ENCODE measurements at regions not wholly inside any gene's neighbourhood (a gene's known extent, or its start where the extent isn't known, plus 50 kb on each side); places are given as distances from the start of the nearest gene placed in this dataset.
A peak's percentile ranks its signal among the peaks of the same experiment; 100 is the strongest.

DNA sequence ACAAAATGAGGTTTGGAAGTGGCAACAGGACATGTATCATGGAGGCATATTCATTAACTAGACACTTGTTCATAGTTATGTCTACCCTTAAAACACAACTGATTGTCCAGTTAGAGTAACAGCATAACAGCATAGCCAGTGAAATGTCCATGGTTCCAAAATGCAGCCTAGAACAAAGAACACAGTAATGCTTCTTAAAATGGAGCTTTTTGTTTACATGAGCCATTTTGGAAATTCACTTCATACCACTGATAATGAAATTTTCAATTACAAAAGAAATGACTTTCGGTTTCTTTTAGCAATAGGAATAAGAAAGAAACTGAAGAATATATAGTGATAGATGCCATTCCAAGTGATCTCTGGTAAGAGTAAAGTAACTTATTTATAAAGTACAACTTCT lies 111.1 kb upstream of the DST start:
- no CpG with 5 or more reads among the region's 1 CpG for WGBS (ENCODE audit: extremely low coverage, insufficient coverage, low lambda C conversion rate)
- no peak for DNase-seq
- H2AK5ac ChIP-seq (ENCODE audit: low read length) = no peak overlapping the region
- no peak overlapping the region for H3K4me2 ChIP-seq (ENCODE audit: low read length)
- H3K4me1 ChIP-seq (ENCODE audit: control insufficient read depth, low read depth, low read length) = peaks cover 9% of the 10 kb centered on the region
- H3K4ac ChIP-seq (ENCODE audit: low read depth, low read length) = no peak overlapping the region
- H3K27ac ChIP-seq (ENCODE audit: low read depth, low read length) = no peak overlapping the region
- no peak overlapping the region for H3K9ac ChIP-seq (ENCODE audit: low read length)
- H3K23ac ChIP-seq (ENCODE audit: low read length) = no peak overlapping the region
- H3K56ac ChIP-seq (ENCODE audit: low read length) = no peak overlapping the region
- H3K36me3 ChIP-seq (ENCODE audit: control insufficient read depth, insufficient read depth, low read length) = no peaks in the 10 kb centered on the region
- H3K79me2 ChIP-seq (ENCODE audit: control insufficient read depth, insufficient read depth, low read length) = peaks cover 28% of the 10 kb centered on the region
- H4K5ac ChIP-seq (ENCODE audit: low read length) = no peak overlapping the region
- no peak overlapping the region for H3K4me3 ChIP-seq (ENCODE audit: low read length)
- no peaks in the 10 kb centered on the region for H3K27me3 ChIP-seq (ENCODE audit: insufficient read depth, low read length, poor library complexity)
- H2BK120ac ChIP-seq (ENCODE audit: low read depth, low read length) = no peak overlapping the region
- H2BK5ac ChIP-seq (ENCODE audit: low read length) = no peak overlapping the region
- no peak overlapping the region for H4K8ac ChIP-seq (ENCODE audit: low read depth, low read length)
- H3K18ac ChIP-seq (ENCODE audit: low read length) = no peak overlapping the region
- no peak overlapping the region for H2BK15ac ChIP-seq (replicated peaks; ENCODE audit: low read depth)
- H3K79me1 ChIP-seq (ENCODE audit: low read length) = peaks cover 10% of the 10 kb centered on the region

DNA sequence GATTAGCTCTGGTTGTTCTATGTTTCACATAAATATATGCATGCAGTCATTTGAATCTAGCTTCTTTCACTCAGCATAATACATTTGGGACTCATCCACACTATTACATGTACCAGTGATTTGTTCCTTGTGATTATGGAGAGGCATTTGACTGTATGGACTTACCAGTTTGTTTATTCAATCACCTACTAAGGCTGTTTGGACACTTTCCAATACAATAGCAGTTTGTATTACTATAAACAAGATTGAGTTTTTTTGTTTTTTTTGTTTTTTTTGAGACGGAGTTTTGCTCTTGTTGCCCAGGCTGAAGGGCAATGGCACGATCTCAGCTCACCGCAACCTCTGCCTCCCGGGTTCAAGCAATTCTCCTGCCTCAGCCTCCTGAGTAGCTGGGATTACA lies 109.8 kb upstream of the DST start:
- Histone ChIP-seq H2BK15ac (replicated peaks; ENCODE audit: low read depth) (no peak overlapping the region), H3K79me1 (ENCODE audit: low read length) (peaks cover 8% of the 10 kb centered on the region), H3K27ac (ENCODE audit: low read depth, low read length) (peak overlapping the region; percentile 22), H3K4me2 (ENCODE audit: low read length) (no peak overlapping the region), H2BK120ac (ENCODE audit: low read depth, low read length) (no peak overlapping the region), H2AK5ac (ENCODE audit: low read length) (no peak overlapping the region), H3K4me3 (ENCODE audit: low read length) (no peak overlapping the region), H3K23ac (ENCODE audit: low read length) (no peak overlapping the region), H3K27me3 (ENCODE audit: insufficient read depth, low read length, poor library complexity) (no peaks in the 10 kb centered on the region), H3K9ac (ENCODE audit: low read length) (no peak overlapping the region), H3K79me2 (ENCODE audit: control insufficient read depth, insufficient read depth, low read length) (peaks cover 23% of the 10 kb centered on the region), H2BK5ac (ENCODE audit: low read length) (no peak overlapping the region), H3K56ac (ENCODE audit: low read length) (no peak overlapping the region), H3K4me1 (ENCODE audit: control insufficient read depth, low read depth, low read length) (peaks cover 9% of the 10 kb centered on the region), H3K36me3 (ENCODE audit: control insufficient read depth, insufficient read depth, low read length) (no peaks in the 10 kb centered on the region), H4K5ac (ENCODE audit: low read length) (no peak overlapping the region), H3K4ac (ENCODE audit: low read depth, low read length) (no peak overlapping the region), H3K18ac (ENCODE audit: low read length) (no peak overlapping the region), H4K8ac (ENCODE audit: low read depth, low read length) (no peak overlapping the region)
- WGBS (ENCODE audit: extremely low coverage, insufficient coverage, low lambda C conversion rate) = no CpG with 5 or more reads among the region's 4 CpGs
- no peak for DNase-seq

DNA sequence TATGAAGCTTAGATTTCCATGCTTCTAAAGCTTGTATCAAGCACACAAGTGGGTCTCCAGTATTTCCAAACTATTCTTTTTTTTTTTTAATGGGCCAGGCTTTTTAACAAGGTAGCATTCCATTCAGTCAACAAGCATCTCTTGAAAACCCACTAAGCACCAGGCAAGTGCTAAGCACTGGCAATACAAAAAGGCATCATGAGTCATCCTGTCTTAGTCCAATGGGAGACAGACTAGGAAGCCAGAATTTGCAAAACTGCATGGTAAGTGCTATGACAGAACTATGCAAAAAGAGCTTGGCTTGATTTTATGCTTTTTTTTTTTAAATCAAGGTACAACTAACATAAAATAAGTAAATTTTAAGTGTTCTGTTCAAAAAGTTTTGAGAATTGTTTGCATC lies 109.3 kb upstream of the DST start:
- Histone ChIP-seq H3K4ac (ENCODE audit: low read depth, low read length) (no peak overlapping the region), H3K79me2 (ENCODE audit: control insufficient read depth, insufficient read depth, low read length) (peaks cover 19% of the 10 kb centered on the region), H3K18ac (ENCODE audit: low read length) (no peak overlapping the region), H3K4me1 (ENCODE audit: control insufficient read depth, low read depth, low read length) (peaks cover 9% of the 10 kb centered on the region), H4K8ac (ENCODE audit: low read depth, low read length) (no peak overlapping the region), H3K4me3 (ENCODE audit: low read length) (no peak overlapping the region), H2BK5ac (ENCODE audit: low read length) (no peak overlapping the region), H3K27ac (ENCODE audit: low read depth, low read length) (no peak overlapping the region), H3K36me3 (ENCODE audit: control insufficient read depth, insufficient read depth, low read length) (no peaks in the 10 kb centered on the region), H2BK15ac (replicated peaks; ENCODE audit: low read depth) (no peak overlapping the region), H2BK120ac (ENCODE audit: low read depth, low read length) (no peak overlapping the region), H3K23ac (ENCODE audit: low read length) (no peak overlapping the region), H4K5ac (ENCODE audit: low read length) (no peak overlapping the region), H3K79me1 (ENCODE audit: low read length) (peaks cover 8% of the 10 kb centered on the region), H3K9ac (ENCODE audit: low read length) (no peak overlapping the region), H3K27me3 (ENCODE audit: insufficient read depth, low read length, poor library complexity) (no peaks in the 10 kb centered on the region), H2AK5ac (ENCODE audit: low read length) (no peak overlapping the region), H3K56ac (ENCODE audit: low read length) (no peak overlapping the region), H3K4me2 (ENCODE audit: low read length) (no peak overlapping the region)
- peak; percentile 92 for DNase-seq

DNA sequence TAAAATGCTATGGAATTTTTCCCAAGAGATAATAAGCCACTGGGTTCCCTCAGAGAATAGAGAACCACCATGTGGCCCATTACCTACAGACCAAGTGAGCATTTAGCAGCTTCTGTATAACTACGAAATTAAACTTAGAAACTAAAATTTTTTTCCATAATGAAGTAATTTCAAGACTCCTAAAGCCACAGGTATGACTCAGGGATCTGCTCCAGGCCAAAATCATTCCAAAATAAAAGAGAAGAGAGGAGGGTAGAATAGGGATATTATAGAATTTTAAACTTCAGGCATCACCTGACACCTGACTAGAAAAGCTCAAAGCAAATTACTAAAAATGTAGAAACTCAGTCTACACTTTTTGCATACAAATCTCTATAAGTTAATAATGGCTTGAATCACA lies 108.9 kb upstream of the DST start:
- H3K56ac ChIP-seq (ENCODE audit: low read length) = no peak overlapping the region
- no peak overlapping the region for H2AK5ac ChIP-seq (ENCODE audit: low read length)

DNA sequence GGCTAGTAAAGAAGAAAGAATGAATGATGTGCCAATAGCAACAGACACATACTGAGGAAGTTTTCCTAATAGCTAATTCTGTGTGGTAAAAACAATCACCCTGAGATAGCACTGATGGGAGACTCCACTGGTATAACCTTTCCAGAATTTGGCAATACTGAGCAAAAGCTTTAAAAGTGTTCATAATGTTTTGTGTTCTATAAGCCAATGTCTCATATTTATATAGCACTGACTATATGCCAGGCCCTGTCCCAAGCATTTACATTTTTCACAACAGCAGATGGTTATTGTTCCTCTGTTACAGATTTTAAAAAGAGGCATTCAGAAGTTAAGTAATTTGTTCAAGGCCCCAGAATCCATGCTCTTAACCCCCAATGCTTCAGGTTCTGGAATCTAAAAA lies 108.0 kb upstream of the DST start:
- H2BK15ac ChIP-seq (replicated peaks; ENCODE audit: low read depth) = no peak overlapping the region
- peaks cover 3% of the 10 kb centered on the region for H3K79me1 ChIP-seq (ENCODE audit: low read length)
- no peak overlapping the region for H3K4me2 ChIP-seq (ENCODE audit: low read length)
- H4K8ac ChIP-seq (ENCODE audit: low read depth, low read length) = no peak overlapping the region
- no peak overlapping the region for H2AK5ac ChIP-seq (ENCODE audit: low read length)
- no peak overlapping the region for H3K23ac ChIP-seq (ENCODE audit: low read length)
- no peak overlapping the region for H3K9ac ChIP-seq (ENCODE audit: low read length)
- H3K27me3 ChIP-seq (ENCODE audit: insufficient read depth, low read length, poor library complexity) = no peaks in the 10 kb centered on the region
- H3K27ac ChIP-seq (ENCODE audit: low read depth, low read length) = no peak overlapping the region
- H3K79me2 ChIP-seq (ENCODE audit: control insufficient read depth, insufficient read depth, low read length) = peaks cover 11% of the 10 kb centered on the region
- peaks cover 2% of the 10 kb centered on the region for H3K4me1 ChIP-seq (ENCODE audit: control insufficient read depth, low read depth, low read length)
- no peaks in the 10 kb centered on the region for H3K36me3 ChIP-seq (ENCODE audit: control insufficient read depth, insufficient read depth, low read length)
- H3K4ac ChIP-seq (ENCODE audit: low read depth, low read length) = no peak overlapping the region
- no peak overlapping the region for H2BK120ac ChIP-seq (ENCODE audit: low read depth, low read length)
- H3K4me3 ChIP-seq (ENCODE audit: low read length) = no peak overlapping the region
- H4K5ac ChIP-seq (ENCODE audit: low read length) = no peak overlapping the region
- no peak for DNase-seq
- no peak overlapping the region for H3K56ac ChIP-seq (ENCODE audit: low read length)
- no peak overlapping the region for H2BK5ac ChIP-seq (ENCODE audit: low read length)
- no peak overlapping the region for H3K18ac ChIP-seq (ENCODE audit: low read length)

More for the DNA sequence above, 108.9 kb upstream of the DST start:
- Histone ChIP-seq H3K4me2 (ENCODE audit: low read length) (no peak overlapping the region), H3K9ac (ENCODE audit: low read length) (no peak overlapping the region), H3K36me3 (ENCODE audit: control insufficient read depth, insufficient read depth, low read length) (no peaks in the 10 kb centered on the region), H3K23ac (ENCODE audit: low read length) (no peak overlapping the region), H3K18ac (ENCODE audit: low read length) (no peak overlapping the region), H3K27ac (ENCODE audit: low read depth, low read length) (no peak overlapping the region), H4K5ac (ENCODE audit: low read length) (no peak overlapping the region), H3K79me2 (ENCODE audit: control insufficient read depth, insufficient read depth, low read length) (peaks cover 19% of the 10 kb centered on the region), H3K79me1 (ENCODE audit: low read length) (peaks cover 8% of the 10 kb centered on the region), H4K8ac (ENCODE audit: low read depth, low read length) (no peak overlapping the region), H3K4ac (ENCODE audit: low read depth, low read length) (no peak overlapping the region), H3K4me1 (ENCODE audit: control insufficient read depth, low read depth, low read length) (peaks cover 9% of the 10 kb centered on the region), H2BK5ac (ENCODE audit: low read length) (no peak overlapping the region), H3K27me3 (ENCODE audit: insufficient read depth, low read length, poor library complexity) (no peaks in the 10 kb centered on the region), H2BK15ac (replicated peaks; ENCODE audit: low read depth) (no peak overlapping the region), H3K4me3 (ENCODE audit: low read length) (no peak overlapping the region), H2BK120ac (ENCODE audit: low read depth, low read length) (no peak overlapping the region)
- DNase-seq = peak; percentile 60
- WGBS (ENCODE audit: extremely low coverage, insufficient coverage, low lambda C conversion rate) = no CpG with 5 or more reads among the region's 1 CpG

DNA sequence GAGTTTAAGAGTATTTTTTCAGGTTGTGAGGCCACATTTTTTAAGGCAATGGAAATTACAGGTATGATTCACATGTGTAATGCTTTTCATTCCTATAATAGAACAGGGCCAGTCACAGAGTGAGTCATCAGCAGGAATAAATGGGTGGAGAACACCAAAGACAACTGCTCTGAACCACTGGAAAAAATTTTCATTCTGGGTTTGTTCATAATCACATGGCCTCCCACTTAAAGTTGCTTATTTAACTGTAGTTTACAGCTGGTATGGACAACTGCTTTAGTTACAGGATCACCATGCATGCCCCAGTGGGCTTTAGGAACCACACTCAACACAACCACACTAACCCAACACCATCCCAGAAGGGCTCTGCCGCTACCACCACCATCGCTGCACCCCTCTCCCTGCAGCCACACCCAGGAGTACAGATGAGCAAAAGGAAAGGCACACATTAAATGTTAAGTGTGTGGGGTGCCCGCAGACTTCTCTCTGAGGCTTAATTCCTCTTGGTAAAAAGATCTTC lies 107.0 kb upstream of the DST start:
- Histone ChIP-seq H3K27me3 (ENCODE audit: insufficient read depth, low read length, poor library complexity) (no peaks in the 10 kb centered on the region), H4K5ac (ENCODE audit: low read length) (no peak overlapping the region), H2BK15ac (replicated peaks; ENCODE audit: low read depth) (no peak overlapping the region), H2BK5ac (ENCODE audit: low read length) (no peak overlapping the region), H4K8ac (ENCODE audit: low read depth, low read length) (no peak overlapping the region), H3K4ac (ENCODE audit: low read depth, low read length) (peak overlapping the region; percentile 2), H3K79me1 (ENCODE audit: low read length) (peaks cover 3% of the 10 kb centered on the region), H2AK5ac (ENCODE audit: low read length) (no peak overlapping the region), H3K27ac (ENCODE audit: low read depth, low read length) (no peak overlapping the region), H3K36me3 (ENCODE audit: control insufficient read depth, insufficient read depth, low read length) (no peaks in the 10 kb centered on the region), H3K18ac (ENCODE audit: low read length) (peak overlapping the region; percentile 39), H3K4me2 (ENCODE audit: low read length) (no peak overlapping the region), H3K56ac (ENCODE audit: low read length) (no peak overlapping the region), H3K23ac (ENCODE audit: low read length) (no peak overlapping the region), H2BK120ac (ENCODE audit: low read depth, low read length) (no peak overlapping the region), H3K4me3 (ENCODE audit: low read length) (no peak overlapping the region), H3K79me2 (ENCODE audit: control insufficient read depth, insufficient read depth, low read length) (peaks cover 9% of the 10 kb centered on the region), H3K4me1 (ENCODE audit: control insufficient read depth, low read depth, low read length) (peaks cover 2% of the 10 kb centered on the region), H3K9ac (ENCODE audit: low read length) (no peak overlapping the region)
- no CpG with 5 or more reads among the region's 3 CpGs for WGBS (ENCODE audit: extremely low coverage, insufficient coverage, low lambda C conversion rate)
- DNase-seq = no peak

Measured in mesendoderm (in vitro differentiated cells).